M059J (cell line): ENCODE measurements at regions not wholly inside any gene's neighbourhood (a gene's known extent, or its start where the extent isn't known, plus 50 kb on each side); places are given as distances from the start of the nearest gene placed in this dataset.
A peak's percentile ranks its signal among the peaks of the same experiment; 100 is the strongest.
"Not testable (repeated sequence)": the region's sequence is repeated elsewhere in the genome, so short reads cannot be mapped to it uniquely, and the experiment has no call there.

ENCODE experiments used
- DNase-seq: peaks from one replicate; pipeline ENCODE4 v3.0.0-alpha.2; 2012; ENCODE audit warnings: low read depth

GRCh38 chr6:167690167-167690922 is 136.4 kb upstream of the AFDN start:
- DNase-seq, result not testable (repeated sequence)

- no peak for DNase-seq
These were observed 135.8 kb upstream of the AFDN start for GRCh38 chr6:167690931-167691330.

- no peak for DNase-seq
These were observed 135.0 kb upstream of the AFDN start for GRCh38 chr6:167691533-167692312.

GRCh38 chr6:167693478-167693877 is 133.2 kb upstream of the AFDN start:
- DNase-seq, result not testable (repeated sequence)

GRCh38 chr6:167695831-167696230 is 130.9 kb upstream of the AFDN start:
- DNase-seq, result no peak

- DNase-seq, result no peak
These were observed 130.4 kb upstream of the AFDN start for GRCh38 chr6:167696296-167696695.

GRCh38 chr6:167697316-167697715 is 129.4 kb upstream of the AFDN start:
- no peak for DNase-seq

GRCh38 chr6:167698540-167698939 is 128.2 kb upstream of the AFDN start:
- no peak for DNase-seq

- peak; percentile 11 for DNase-seq
These were observed 127.4 kb upstream of the AFDN start for GRCh38 chr6:167699141-167699931.

- DNase-seq, result no peak
These were observed 126.5 kb upstream of the AFDN start for GRCh38 chr6:167700199-167700598.

GRCh38 chr6:167701010-167701409 is 125.7 kb upstream of the AFDN start:
- no peak for DNase-seq

- DNase-seq, result no peak
These were observed 124.4 kb upstream of the AFDN start for GRCh38 chr6:167702241-167702827.

- no peak for DNase-seq
These were observed 123.4 kb upstream of the AFDN start for GRCh38 chr6:167703347-167703746.

- no peak for DNase-seq
These were observed 122.9 kb upstream of the AFDN start for GRCh38 chr6:167703781-167704180.

GRCh38 chr6:167704396-167704901 is 122.3 kb upstream of the AFDN start:
- DNase-seq, result no peak

GRCh38 chr6:167705211-167705750 is 121.4 kb upstream of the AFDN start:
- DNase-seq, result no peak

- no peak for DNase-seq
These were observed 120.2 kb upstream of the AFDN start for GRCh38 chr6:167706313-167707109.

- DNase-seq, result no peak
These were observed 118.8 kb upstream of the AFDN start for GRCh38 chr6:167707686-167708500.

- DNase-seq, result no peak
These were observed 118.1 kb upstream of the AFDN start for GRCh38 chr6:167708501-167709094.
